Spinal cord (tissue), 9 donors: ENCODE measurements at regions not wholly inside any gene's neighbourhood (a gene's known extent, or its start where the extent isn't known, plus 50 kb on each side); places are given as distances from the start of the nearest gene placed in this dataset.

ENCODE experiments used
- DNase-seq, 6 donors: peaks; one replicate each; pipeline versions ENCODE4 v3.0.0 to v3.0.0-alpha.2; 2013 to 2015; ENCODE audit warnings: low spot score in 6 of 6, low read depth in 4 of 6
- H3K27ac ChIP-seq: one replicate; pipeline ENCODE4 v1.5.1; 2013; ENCODE audit warnings: low read depth, low read length, control low read depth
- H3K27me3 ChIP-seq: one replicate; pipeline ENCODE4 v1.6.1; 2013; ENCODE audit warnings: low read length; ENCODE audit not compliant: control insufficient read depth, insufficient read depth
- H3K36me3 ChIP-seq: one replicate; pipeline ENCODE4 v1.6.1; 2013; ENCODE audit warnings: low read length; ENCODE audit not compliant: control insufficient read depth, insufficient read depth
- H3K4me1 ChIP-seq: one replicate; pipeline ENCODE4 v1.6.1; 2013; ENCODE audit warnings: low read length; ENCODE audit not compliant: control insufficient read depth, insufficient read depth
- H3K4me3 ChIP-seq: one replicate; pipeline ENCODE4 v1.5.1; 2013; ENCODE audit warnings: low read depth, low read length, control low read depth
- H3K9me3 ChIP-seq: one replicate; pipeline ENCODE4 v1.6.1; 2013; ENCODE audit warnings: low read length; ENCODE audit not compliant: control insufficient read depth, insufficient read depth
- WGBS: methylation state at CpG from one replicate; pipeline ENCODE4 v1.1.5; 2013; ENCODE audit warnings: missing lambda C conversion rate; ENCODE audit not compliant: insufficient coverage; 5-methylcytosine and 5-hydroxymethylcytosine counted together
- donor health status: healthy.

GRCh38 chr16:47999595-47999994 lies 156.2 kb downstream of the ABCC12 start:
- Histone ChIP-seq H3K4me1 (no peaks in the 10 kb centered on the region), H3K9me3 (no peaks in the 10 kb centered on the region), H3K4me3 (no peak overlapping the region), H3K27me3 (no peaks in the 10 kb centered on the region), H3K27ac (no peak overlapping the region), H3K36me3 (no peaks in the 10 kb centered on the region)
- 71% methylated on average over 2 of the region's 4 CpGs for WGBS
- DNase-seq: peak in 2 of 6 donors; percentile 25 to 93

- H3K27ac ChIP-seq: no peak overlapping the region
- WGBS: 100% methylated on average over 1 of the region's 2 CpGs
- no peak for DNase-seq
Measured at GRCh38 chr16:47995354-47995753, 160.4 kb downstream of the ABCC12 start.

GRCh38 chr16:47991491-47991890 lies 164.3 kb downstream of the ABCC12 start:
- Histone ChIP-seq H3K27me3 (no peaks in the 10 kb centered on the region), H3K9me3 (no peaks in the 10 kb centered on the region), H3K4me1 (no peaks in the 10 kb centered on the region), H3K27ac (no peak overlapping the region), H3K36me3 (no peaks in the 10 kb centered on the region), H3K4me3 (no peak overlapping the region)
- 30% methylated on average over 1 of the region's 2 CpGs for WGBS
- peak in 2 of 6 donors; percentile 9 to 71 for DNase-seq

More at GRCh38 chr16:47995354-47995753, 160.4 kb downstream of the ABCC12 start:
- Histone ChIP-seq H3K9me3 (no peaks in the 10 kb centered on the region), H3K27me3 (no peaks in the 10 kb centered on the region), H3K4me3 (no peak overlapping the region), H3K36me3 (no peaks in the 10 kb centered on the region), H3K4me1 (no peaks in the 10 kb centered on the region)

GRCh38 chr16:47990676-47991075 lies 165.1 kb downstream of the ABCC12 start:
- Histone ChIP-seq H3K27me3 (no peaks in the 10 kb centered on the region), H3K27ac (no peak overlapping the region), H3K4me3 (no peak overlapping the region), H3K9me3 (no peaks in the 10 kb centered on the region), H3K4me1 (no peaks in the 10 kb centered on the region), H3K36me3 (no peaks in the 10 kb centered on the region)
- no peak for DNase-seq
- 86% methylated on average over 1 of the region's 2 CpGs for WGBS

- no peaks in the 10 kb centered on the region for H3K9me3 ChIP-seq
- H3K4me1 ChIP-seq: no peaks in the 10 kb centered on the region
- no peak for DNase-seq
- H3K36me3 ChIP-seq: no peaks in the 10 kb centered on the region
- no peaks in the 10 kb centered on the region for H3K27me3 ChIP-seq
- 76% methylated on average over 2 of the region's 2 CpGs for WGBS
- no peak overlapping the region for H3K4me3 ChIP-seq
- H3K27ac ChIP-seq: no peak overlapping the region
Measured at GRCh38 chr16:47987136-47987535, 168.7 kb downstream of the ABCC12 start.

- Histone ChIP-seq H3K36me3 (no peaks in the 10 kb centered on the region), H3K27me3 (no peaks in the 10 kb centered on the region), H3K4me3 (no peak overlapping the region), H3K4me1 (no peaks in the 10 kb centered on the region), H3K27ac (no peak overlapping the region), H3K9me3 (no peaks in the 10 kb centered on the region)
- DNase-seq: no peak
Measured at GRCh38 chr16:47986031-47986430, 169.8 kb downstream of the ABCC12 start.

- no peaks in the 10 kb centered on the region for H3K36me3 ChIP-seq
- H3K9me3 ChIP-seq: no peaks in the 10 kb centered on the region
- H3K4me3 ChIP-seq: no peak overlapping the region
- no peak overlapping the region for H3K27ac ChIP-seq
- no peaks in the 10 kb centered on the region for H3K27me3 ChIP-seq
- H3K4me1 ChIP-seq: no peaks in the 10 kb centered on the region
- no peak for DNase-seq
Measured at GRCh38 chr16:47984669-47985068, 171.1 kb downstream of the ABCC12 start.

- Histone ChIP-seq H3K27me3 (no peaks in the 10 kb centered on the region), H3K27ac (no peak overlapping the region), H3K4me1 (no peaks in the 10 kb centered on the region), H3K36me3 (no peaks in the 10 kb centered on the region), H3K9me3 (no peaks in the 10 kb centered on the region), H3K4me3 (no peak overlapping the region)
- DNase-seq: no peak
- WGBS: 91% methylated on average over 3 of the region's 5 CpGs
Measured at GRCh38 chr16:47983999-47984580, 171.7 kb downstream of the ABCC12 start.

- DNase-seq: peak in 1 of 6 donors; percentile 77
- no peak overlapping the region for H3K4me3 ChIP-seq
- no peaks in the 10 kb centered on the region for H3K27me3 ChIP-seq
- no peaks in the 10 kb centered on the region for H3K36me3 ChIP-seq
- no peaks in the 10 kb centered on the region for H3K9me3 ChIP-seq
- WGBS: 88% methylated on average over 1 of the region's 8 CpGs
- no peak overlapping the region for H3K27ac ChIP-seq
- H3K4me1 ChIP-seq: no peaks in the 10 kb centered on the region
Measured at GRCh38 chr16:47980212-47980611, 175.6 kb downstream of the ABCC12 start.

GRCh38 chr16:47979616-47980182 lies 176.1 kb downstream of the ABCC12 start:
- Histone ChIP-seq H3K4me3 (no peak overlapping the region), H3K27me3 (no peaks in the 10 kb centered on the region), H3K9me3 (no peaks in the 10 kb centered on the region), H3K36me3 (no peaks in the 10 kb centered on the region), H3K27ac (no peak overlapping the region), H3K4me1 (no peaks in the 10 kb centered on the region)
- no CpG with 5 or more reads among the region's 1 CpG for WGBS
- peak in 2 of 6 donors; percentile 38 to 74 for DNase-seq
